H1 (cell line): ENCODE measurements at regions not wholly inside any gene's neighbourhood (a gene's known extent, or its start where the extent isn't known, plus 50 kb on each side); places are given as distances from the start of the nearest gene placed in this dataset.

ENCODE experiments used
- CTCF ChIA-PET: fragments of 300-600 bp; sonication (Branson Sonifier 250); formaldehyde crosslinking; loops from one replicate; lab custom pipeline; 2021; ENCODE audit not compliant: partially characterized antibody; lab: Charles Lee
- POLR2A ChIA-PET: fragments of 300-600 bp; sonication (Branson Sonifier 250); formaldehyde crosslinking; loops from one replicate; lab custom pipeline; 2021; ENCODE audit warnings: inconsistent platforms; ENCODE audit not compliant: partially characterized antibody; lab: Charles Lee
- DNase-seq, 2 experiments: peaks; one replicate each; pipeline versions ENCODE4 v3.0.0 to v3.0.0-alpha.2; 2010 to 2022; ENCODE audit warnings: low spot score in 2 of 2, low read depth in 1 of 2, mixed read lengths in 1 of 2
- FAIRE-seq: peaks from 2 replicates; lab custom pipeline; 2011; peaks lifted over from hg19 to GRCh38; lab: Jason Lieb, UNC
- H2AFZ ChIP-seq: 2 replicates; pipeline ENCODE4 v1.8.1; 2012; ENCODE audit warnings: low read length, inconsistent platforms
- H2AK5ac ChIP-seq: 2 replicates; pipeline ENCODE4 v1.6.1; 2013; ENCODE audit warnings: low read depth, low read length
- H2BK120ac ChIP-seq: replicated peaks from 2 replicates; pipeline ENCODE3; 2013; ENCODE audit warnings: low read depth, low read length, inconsistent platforms
- H2BK12ac ChIP-seq: 2 replicates; pipeline ENCODE4 v1.6.1; 2013; ENCODE audit warnings: low read depth, low read length
- H2BK15ac ChIP-seq: 2 replicates; pipeline ENCODE4 v1.6.1; 2013; ENCODE audit warnings: low read length
- H2BK20ac ChIP-seq: 2 replicates; pipeline ENCODE4 v1.6.1; 2013; ENCODE audit warnings: low read length
- H2BK5ac ChIP-seq: 2 replicates; pipeline ENCODE4 v1.6.1; 2013; ENCODE audit warnings: low read depth, low read length
- H3K14ac ChIP-seq: 2 replicates; pipeline ENCODE4 v1.6.1; 2013; ENCODE audit warnings: inconsistent platforms; ENCODE audit not compliant: insufficient read length
- H3K18ac ChIP-seq: 2 replicates; pipeline ENCODE4 v1.6.1; 2013; ENCODE audit warnings: low read length; ENCODE audit errors: extremely low read depth
- H3K23ac ChIP-seq: 2 replicates; pipeline ENCODE4 v1.6.1; 2013; ENCODE audit warnings: inconsistent platforms; ENCODE audit not compliant: insufficient read length
- H3K23me2 ChIP-seq: 2 replicates; pipeline ENCODE4 v1.6.1; 2013; ENCODE audit warnings: low read depth, low read length
- H3K27ac ChIP-seq: 2 replicates; pipeline ENCODE4 v1.6.1; 2011; ENCODE audit warnings: low read depth, low read length, inconsistent platforms
- H3K27me3 ChIP-seq, 4 experiments: replicated peaks in 1 of 4; 1 replicate in 1 of 4; 2 replicates in 3 of 4; pipeline versions ENCODE4 v1.6.1 to v1.8.1; 2011 to 2013; ENCODE audit warnings: low read length in 3 of 4, mild to moderate bottlenecking in 3 of 4, inconsistent platforms in 2 of 4, mixed read lengths in 2 of 4, moderate library complexity in 1 of 4; ENCODE audit not compliant: control insufficient read depth in 3 of 4, insufficient read depth in 3 of 4; ENCODE audit errors: extremely low read depth in 1 of 4
- H3K36me3 ChIP-seq, 4 experiments: 2 replicates each; pipeline versions ENCODE4 v1.6.1 to v1.8.1; 2011 to 2013; ENCODE audit warnings: mild to moderate bottlenecking in 4 of 4, low read length in 3 of 4, moderate library complexity in 2 of 4, control low read depth in 1 of 4, inconsistent platforms in 1 of 4; ENCODE audit not compliant: insufficient read depth in 4 of 4, control insufficient read depth in 2 of 4
- H3K4ac ChIP-seq: replicated peaks from 2 replicates; pipeline ENCODE3; 2013; ENCODE audit warnings: low read length, low read depth, mixed read lengths, inconsistent platforms; ENCODE audit not compliant: insufficient read length
- H3K4me1 ChIP-seq, 4 experiments: replicated peaks in 1 of 4; 1 replicate in 1 of 4; 2 replicates in 3 of 4; pipeline versions ENCODE4 v1.6.1 to v1.8.1; 2011 to 2013; ENCODE audit warnings: low read length in 3 of 4, inconsistent platforms in 2 of 4, mixed read lengths in 1 of 4; ENCODE audit not compliant: insufficient read depth in 4 of 4, control insufficient read depth in 3 of 4
- H3K4me2 ChIP-seq, 2 experiments: 2 replicates each; pipeline versions ENCODE4 v1.6.1 to v1.8.1; 2011 to 2013; ENCODE audit warnings: low read depth in 2 of 2, low read length in 2 of 2, control low read depth in 1 of 2, inconsistent platforms in 1 of 2, mild to moderate bottlenecking in 1 of 2; ENCODE audit not compliant: insufficient read depth in 1 of 2
- H3K4me3 ChIP-seq, 4 experiments: fragments of 200-600, 300-600 bp in 1 of 4; sonication (generic), shearing (Covaris generic), sonication (Bioruptor Twin) in 1 of 4; 2 replicates each; pipeline versions ENCODE4 v1.5.1 to v1.8.1; 2011 to 2016; ENCODE audit warnings: low read length in 4 of 4, low read depth in 3 of 4, control low read depth in 2 of 4, inconsistent platforms in 2 of 4, mild to moderate bottlenecking in 2 of 4, mixed read lengths in 1 of 4, moderate library complexity in 1 of 4; ENCODE audit not compliant: insufficient read depth in 2 of 4; ENCODE audit errors: extremely low read depth in 1 of 4
- H3K56ac ChIP-seq: replicated peaks from 2 replicates; pipeline ENCODE3; 2013; ENCODE audit warnings: low read depth, mild to moderate bottlenecking, mixed read lengths, low read length, inconsistent platforms; ENCODE audit not compliant: insufficient read length
- H3K79me1 ChIP-seq: 2 replicates; pipeline ENCODE4 v1.6.1; 2013; ENCODE audit warnings: low read depth, low read length, control low read depth
- H3K79me2 ChIP-seq, 2 experiments: 2 replicates each; pipeline versions ENCODE4 v1.6.1 to v1.8.1; 2012 to 2013; ENCODE audit warnings: low read length in 2 of 2, mild to moderate bottlenecking in 2 of 2, inconsistent platforms in 1 of 2; ENCODE audit not compliant: insufficient read depth in 2 of 2, control insufficient read depth in 1 of 2
- H3K9ac ChIP-seq, 4 experiments: replicated peaks in 1 of 4; 1 replicate in 1 of 4; 2 replicates in 3 of 4; pipeline versions ENCODE4 v1.6.1 to v1.8.1; 2011 to 2013; ENCODE audit warnings: low read depth in 3 of 4, low read length in 3 of 4, control low read depth in 2 of 4, mild to moderate bottlenecking in 2 of 4, moderate library complexity in 2 of 4, inconsistent platforms in 1 of 4; ENCODE audit errors: extremely low read depth in 1 of 4
- H3K9me3 ChIP-seq, 2 experiments: 2 replicates each; pipeline versions ENCODE4 v1.6.1 to v1.8.1; 2012 to 2013; ENCODE audit warnings: mild to moderate bottlenecking in 2 of 2, moderate library complexity in 2 of 2, control low read depth in 1 of 2, inconsistent platforms in 1 of 2, low read depth in 1 of 2, low read length in 1 of 2, mixed read lengths in 1 of 2; ENCODE audit not compliant: insufficient read depth in 2 of 2
- H4K20me1 ChIP-seq, 2 experiments: replicated peaks in 1 of 2; 2 replicates each; pipeline versions ENCODE3 to v1.8.1; 2011 to 2013; ENCODE audit warnings: inconsistent platforms in 2 of 2, low read length in 2 of 2, mild to moderate bottlenecking in 1 of 2; ENCODE audit not compliant: insufficient read depth in 2 of 2, control insufficient read depth in 1 of 2
- H4K5ac ChIP-seq: 2 replicates; pipeline ENCODE4 v1.6.1; 2013; ENCODE audit warnings: low read length, low read depth, mixed read lengths, inconsistent platforms; ENCODE audit not compliant: insufficient read length
- H4K8ac ChIP-seq: 2 replicates; pipeline ENCODE4 v1.8.0; 2013; ENCODE audit warnings: mild to moderate bottlenecking, moderate library complexity, low read length, inconsistent platforms; ENCODE audit not compliant: insufficient read depth; ENCODE audit errors: extremely low read depth
- H4K91ac ChIP-seq: replicated peaks from 2 replicates; pipeline ENCODE3; 2013; ENCODE audit warnings: low read length, mixed read lengths, inconsistent platforms; ENCODE audit not compliant: insufficient read length
- BCL11A ChIP-seq, 2 experiments: IDR thresholded peaks; one replicate each; pipeline ENCODE4 v1.6.1; 2011; ENCODE audit warnings: low read depth in 2 of 2, low read length in 2 of 2, mild to moderate bottlenecking in 2 of 2
- CBX5 ChIP-seq: fragments of 300-800, 300-1000 bp; sonication (generic); IDR thresholded peaks from 2 replicates; pipeline ENCODE4 v1.7.1; 2016; ENCODE audit warnings: antibody characterized with exemption, low read length, low read depth
- CHD1 ChIP-seq: IDR thresholded peaks from 2 replicates; pipeline ENCODE4 v1.6.1; 2012; ENCODE audit warnings: low read depth, low read length, improper control_type of control experiment
- CREB1 ChIP-seq: IDR thresholded peaks from 2 replicates; pipeline ENCODE4 v1.6.1; 2012; ENCODE audit warnings: inconsistent platforms
- NRF1 ChIP-seq: IDR thresholded peaks from 2 replicates; pipeline ENCODE4 v1.6.1; 2011; ENCODE audit warnings: mild to moderate bottlenecking, low read depth, low read length, improper control_type of control experiment
- RBBP5 ChIP-seq: IDR thresholded peaks from 2 replicates; pipeline ENCODE4 v1.7.1; 2012; ENCODE audit warnings: low read depth, mild to moderate bottlenecking, inconsistent platforms, low read length, moderate library complexity, borderline replicate concordance
- SAP30 ChIP-seq: fragments of 300-600 bp; sonication (generic); IDR thresholded peaks from 2 replicates; pipeline ENCODE4 v1.7.1; 2012; ENCODE audit warnings: low read length, moderate library complexity, mild to moderate bottlenecking, inconsistent platforms; ENCODE audit not compliant: insufficient read depth, insufficient replicate concordance
- YY1 ChIP-seq: IDR thresholded peaks from 2 replicates; pipeline ENCODE4 v1.6.1; 2011; ENCODE audit warnings: low read depth, mild to moderate bottlenecking, low read length
- WGBS, 2 experiments: shearing (Covaris generic) in 1 of 2; methylation state at CpG; one replicate each; pipeline versions ENCODE4 v1.1.6 to v1.1.7; 2013 to 2015; ENCODE audit warnings: low lambda C conversion rate in 2 of 2, mixed read lengths in 2 of 2, inconsistent platforms in 1 of 2, low coverage in 1 of 2, missing lambda C conversion rate in 1 of 2; ENCODE audit not compliant: insufficient replicate concordance in 2 of 2, insufficient coverage in 1 of 2, insufficient read length in 1 of 2; ENCODE audit errors: extremely low coverage in 1 of 2, missing lambda C conversion rate in 1 of 2; 5-methylcytosine and 5-hydroxymethylcytosine counted together

- Histone ChIP-seq H3K4me1 (no peaks in the 10 kb centered on the region), H3K18ac (no peak overlapping the region), H2BK12ac (no peak overlapping the region), H4K5ac (no peak overlapping the region), H3K79me2 (no peaks in the 10 kb centered on the region), H3K79me1 (no peaks in the 10 kb centered on the region), H3K9me3 (no peaks in the 10 kb centered on the region), H2AFZ (no peak overlapping the region), H2BK15ac (no peak overlapping the region), H4K20me1 (no peaks in the 10 kb centered on the region), H4K8ac (no peak overlapping the region), H3K9ac (no peak overlapping the region), H2AK5ac (no peak overlapping the region), H3K23me2 (no peaks in the 10 kb centered on the region), H3K4ac (no peak overlapping the region), H3K23ac (no peak overlapping the region), H3K27me3 (no peaks in the 10 kb centered on the region), H4K91ac (no peak overlapping the region), H3K4me3 (no peak overlapping the region), H3K14ac (no peak overlapping the region), H2BK120ac (no peak overlapping the region), H3K27ac (no peak overlapping the region), H3K36me3 (no peaks in the 10 kb centered on the region), H2BK20ac (no peak overlapping the region), H3K4me2 (no peak overlapping the region), H2BK5ac (no peak overlapping the region), H3K56ac (no peak overlapping the region)
- ChIA-PET CTCF (no interaction called here), POLR2A (no interaction called here)
- DNase-seq (no peak), FAIRE-seq (no peak)
- WGBS, 2 experiments: 93% methylated on average over 1 of the region's 1 CpG; no CpG with 5 or more reads in 1 of the 2 experiments
- TF ChIP-seq CBX5 (no peak), RBBP5 (no peak), SAP30 (no peak), BCL11A (IDR thresholded peaks at IDR 0.05; ENCODE audit: low read depth in 2 of 2, low read length in 2 of 2) (no peak), YY1 (no peak), CREB1 (no peak), CHD1 (no peak), NRF1 (no peak)
These were observed 128.1 kb upstream of the RBMS1 start for GRCh38 chr2:160621748-160622147.
